ENCODE measurements at regions not wholly inside any gene's neighbourhood (a gene's known extent, or its start where the extent isn't known, plus 50 kb on each side); places are given as distances from the start of the nearest gene placed in this dataset.

- TF ChIP-seq CTCF (IDR thresholded peaks at IDR 0.05), result no peak
- TF ChIP-seq EP300 (IDR thresholded peaks at IDR 0.05), result no peak
- no peak for TF ChIP-seq POLR2A (IDR thresholded peaks at IDR 0.05; ENCODE audit: low read depth)
Measured at GRCh38 chr12:126210448-126210847, 1145.2 kb downstream of the AACS start.
